ENCODE measurements at regions not wholly inside any gene's neighbourhood (a gene's known extent, or its start where the extent isn't known, plus 50 kb on each side); places are given as distances from the start of the nearest gene placed in this dataset.

- Histone ChIP-seq H3K27ac (ENCODE audit: low read length) (no peak overlapping the region), H3K4me3 (ENCODE audit: low read depth in 2 of 2, low read length in 2 of 2) (no peak overlapping the region), H3K4me1 (ENCODE audit: control insufficient read depth, insufficient read depth, low read length) (no peaks in the 10 kb centered on the region), H3K9me3 (ENCODE audit: control insufficient read depth, insufficient read depth, low read depth, low read length) (no peaks in the 10 kb centered on the region), H3K36me3 (ENCODE audit: control insufficient read depth, insufficient read depth, low read length) (no peaks in the 10 kb centered on the region), H3K27me3 (ENCODE audit: control insufficient read depth, insufficient read depth, low read length) (no peaks in the 10 kb centered on the region)
- intact Hi-C loops (cut with micrococcal nuclease; ENCODE audit: unreplicated experiment), result no loop called here
- ChIA-PET CTCF (no interaction called here), POLR2A (no interaction called here)
- TF ChIP-seq POLR2AphosphoS5 (IDR thresholded peaks at IDR 0.05; ENCODE audit: low read depth, low read length) (no peak), REST (IDR thresholded peaks at IDR 0.05; ENCODE audit: insufficient read depth in 1 of 2, low read depth in 2 of 2, low read length in 1 of 2) (no peak), TCF7L2 (IDR thresholded peaks at IDR 0.05; ENCODE audit: low read depth, low read length) (no peak), CTCF (IDR thresholded peaks at IDR 0.05) (no peak), SIN3A (IDR thresholded peaks at IDR 0.05; ENCODE audit: borderline replicate concordance, insufficient read depth, low read depth, low read length) (no peak)
- DNase-seq (ENCODE audit: low read depth, low spot score), result no peak
- no peak for ATAC-seq
- in situ Hi-C loops (cut with HindIII; ENCODE audit: low pct_unique_long_range_greater_than_20kb, low sequenced_read_pairs), result no loop called here
- BruUV-seq (replicated peaks), result no TSS peak
Measured at GRCh38 chr18:9009703-9010488, 92.6 kb upstream of the NDUFV2 start.

GRCh38 chr18:9011431-9011830, 91.1 kb upstream of the NDUFV2 start:
- DNase-seq (ENCODE audit: low read depth, low spot score), result no peak
- TF ChIP-seq TCF7L2 (IDR thresholded peaks at IDR 0.05; ENCODE audit: low read depth, low read length) (no peak), CTCF (IDR thresholded peaks at IDR 0.05) (no peak)
- POLR2A ChIA-PET, result no interaction called here
- no TSS peak for BruUV-seq (replicated peaks)
- H3K27ac ChIP-seq (ENCODE audit: low read length), result no peak overlapping the region
- peaks cover 7% of the 10 kb centered on the region; the same call in 1 of the 2 replicates for H3K4me1 ChIP-seq (ENCODE audit: control insufficient read depth, insufficient read depth, low read length)
- no peaks in the 10 kb centered on the region for H3K9me3 ChIP-seq (ENCODE audit: control insufficient read depth, insufficient read depth, low read depth, low read length)
- H3K27me3 ChIP-seq (ENCODE audit: control insufficient read depth, insufficient read depth, low read length), result no peaks in the 10 kb centered on the region
- no peak for ATAC-seq
- no peaks in the 10 kb centered on the region for H3K36me3 ChIP-seq (ENCODE audit: control insufficient read depth, insufficient read depth, low read length)
- CTCF ChIA-PET, result no interaction called here
- H3K4me3 ChIP-seq (ENCODE audit: low read depth in 2 of 2, low read length in 2 of 2), result no peak overlapping the region
- intact Hi-C loops (cut with micrococcal nuclease; ENCODE audit: unreplicated experiment), result no loop called here
- in situ Hi-C loops (cut with HindIII; ENCODE audit: low pct_unique_long_range_greater_than_20kb, low sequenced_read_pairs), result no loop called here

Measured in Panc1 (cell line).